SK-N-SH (cell line): ENCODE measurements at regions not wholly inside any gene's neighbourhood (a gene's known extent, or its start where the extent isn't known, plus 50 kb on each side); places are given as distances from the start of the nearest gene placed in this dataset.

Source experiments
- CTCF ChIA-PET: fragments of 300-600, 350-600 bp; formaldehyde crosslinking; extraction: SDS; loops from one replicate; lab custom pipeline; 2021; lab: Yijun Ruan, JAX
- POLR2A ChIA-PET: fragments of 350-600 bp; sonication (Branson Sonifier 250); formaldehyde crosslinking; extraction: SDS; loops from one replicate; lab custom pipeline; 2020; ENCODE audit warnings: antibody characterized with exemption, inconsistent platforms; lab: Yijun Ruan, JAX
- DNase-seq: peaks from one replicate; pipeline ENCODE4 v3.0.0; 2012
- H2AFZ ChIP-seq: fragments of 200-600 bp; sonication (generic); 2 replicates; pipeline ENCODE4 v1.8.1; 2016; ENCODE audit warnings: antibody characterized with exemption, mild to moderate bottlenecking, low read depth
- H3F3A ChIP-seq: fragments of 200-600 bp; sonication (generic); replicated peaks from 2 replicates; pipeline ENCODE3; 2016; ENCODE audit warnings: antibody characterized with exemption, mild to moderate bottlenecking; ENCODE audit not compliant: insufficient read depth
- H3K27ac ChIP-seq, 2 experiments: fragments of 200-500 bp in 1 of 2; fragments of 200-600 bp in 1 of 2; sonication (Bioruptor generic) in 1 of 2; sonication (generic), shearing (Covaris generic) in 1 of 2; 2 replicates each; pipeline versions ENCODE4 v1.5.1 to v1.6.1; 2014 to 2016; ENCODE audit warnings: low read depth in 2 of 2, inconsistent platforms in 1 of 2, low read length in 1 of 2, mild to moderate bottlenecking in 1 of 2, mixed read lengths in 1 of 2
- H3K27me3 ChIP-seq: fragments of 200-600 bp; sonication (generic), shearing (Covaris generic); 2 replicates; pipeline ENCODE4 v1.6.1; 2016; ENCODE audit warnings: mixed run types; ENCODE audit not compliant: insufficient read depth
- H3K36me3 ChIP-seq, 2 experiments: fragments of 200-500 bp in 1 of 2; fragments of 200-600 bp in 1 of 2; sonication (Bioruptor generic) in 1 of 2; sonication (generic) in 1 of 2; replicated peaks in 1 of 2; 2 replicates each; pipeline versions ENCODE3 to v1.5.1; 2014 to 2016; ENCODE audit warnings: low read length in 1 of 2, mild to moderate bottlenecking in 1 of 2; ENCODE audit not compliant: insufficient read depth in 2 of 2, control insufficient read depth in 1 of 2
- H3K4me1 ChIP-seq, 2 experiments: fragments of 200-500 bp in 1 of 2; fragments of 200-600 bp in 1 of 2; sonication (Bioruptor generic) in 1 of 2; sonication (generic), shearing (Covaris generic) in 1 of 2; 2 replicates each; pipeline versions ENCODE4 v1.5.1 to v1.6.1; 2014 to 2016; ENCODE audit warnings: low read depth in 1 of 2, low read length in 1 of 2, mixed run types in 1 of 2; ENCODE audit not compliant: insufficient read depth in 2 of 2, control insufficient read depth in 1 of 2
- H3K4me2 ChIP-seq: fragments of 200-600 bp; sonication (generic), shearing (Covaris generic); 2 replicates; pipeline ENCODE4 v1.6.1; 2017; ENCODE audit warnings: mixed run types
- H3K4me3 ChIP-seq, 2 experiments: fragments of 200-500 bp in 1 of 2; fragments of 200-600 bp in 1 of 2; sonication (Bioruptor generic) in 1 of 2; sonication (generic), shearing (Covaris generic) in 1 of 2; 2 replicates each; pipeline versions ENCODE4 v1.5.1 to v1.8.1; 2014 to 2016; ENCODE audit warnings: low read depth in 2 of 2, inconsistent platforms in 1 of 2, low read length in 1 of 2, mild to moderate bottlenecking in 1 of 2, mixed read lengths in 1 of 2, moderate library complexity in 1 of 2
- H3K79me2 ChIP-seq: fragments of 200-600 bp; sonication (generic); 2 replicates; pipeline ENCODE4 v1.8.1; 2017; ENCODE audit warnings: mild to moderate bottlenecking; ENCODE audit not compliant: insufficient read depth
- H3K9ac ChIP-seq: fragments of 200-600 bp; sonication (generic); 2 replicates; pipeline ENCODE4 v1.6.1; 2017; ENCODE audit warnings: mixed run types
- H3K9me2 ChIP-seq: fragments of 200-600 bp; sonication (generic); 2 replicates; pipeline ENCODE4 v1.6.1; 2017; ENCODE audit warnings: mixed run types
- H3K9me3 ChIP-seq: fragments of 200-600 bp; sonication (generic); 2 replicates; pipeline ENCODE4 v1.6.1; 2017; ENCODE audit warnings: mixed run types, mild to moderate bottlenecking, moderate library complexity
- H4K20me1 ChIP-seq: fragments of 200-600 bp; sonication (generic); 2 replicates; pipeline ENCODE4 v1.6.1; 2017; ENCODE audit warnings: mild to moderate bottlenecking, mixed run types; ENCODE audit not compliant: insufficient read depth
- CHD2 ChIP-seq: fragments of 150-350 bp; IDR thresholded peaks from 2 replicates; pipeline ENCODE4 v1.6.1; 2018; ENCODE audit warnings: low read length; ENCODE audit not compliant: partially characterized antibody
- ELF1 ChIP-seq: IDR thresholded peaks from 2 replicates; pipeline ENCODE4 v1.4.0; 2012
- GATA2 ChIP-seq: sonication (generic); formaldehyde crosslinking; IDR thresholded peaks from 2 replicates; pipeline ENCODE4 v1.5.0; 2020; ENCODE audit warnings: mild to moderate bottlenecking, missing genetic modification reagents
- JUND ChIP-seq: IDR thresholded peaks from 2 replicates; pipeline ENCODE4 v1.4.0; 2012
- MEF2A ChIP-seq: IDR thresholded peaks from 2 replicates; pipeline ENCODE4 v1.4.0; 2012; ENCODE audit warnings: low read depth, borderline replicate concordance
- NFIC ChIP-seq: IDR thresholded peaks from 2 replicates; pipeline ENCODE4 v1.4.0; 2012; ENCODE audit warnings: borderline replicate concordance
- POLR2AphosphoS5 ChIP-seq: IDR thresholded peaks from 2 replicates; pipeline ENCODE4 v1.6.1; 2012; ENCODE audit warnings: low read depth, low read length
- RCOR1 ChIP-seq: fragments of 150-350 bp; IDR thresholded peaks from 2 replicates; pipeline ENCODE4 v1.6.1; 2017; ENCODE audit warnings: antibody characterized with exemption, low read length
- RFX5 ChIP-seq: IDR thresholded peaks from 2 replicates; pipeline ENCODE4 v1.6.1; 2012; ENCODE audit warnings: mild to moderate bottlenecking, improper control_type of control experiment, low read length
- SIN3A ChIP-seq: IDR thresholded peaks from 2 replicates; pipeline ENCODE4 v1.6.1; 2012; ENCODE audit warnings: low read depth, mild to moderate bottlenecking, low read length, moderate library complexity, borderline replicate concordance
- SMC3 ChIP-seq: IDR thresholded peaks from 2 replicates; pipeline ENCODE4 v1.6.1; 2012; ENCODE audit warnings: low read depth, low read length, improper control_type of control experiment
- TAF1 ChIP-seq: IDR thresholded peaks from 2 replicates; pipeline ENCODE4 v1.6.1; 2012; ENCODE audit warnings: low read depth, mild to moderate bottlenecking, low read length, moderate library complexity, borderline replicate concordance
- TCF12 ChIP-seq: IDR thresholded peaks from 2 replicates; pipeline ENCODE4 v1.4.0; 2012
- WGBS: methylation state at CpG from one replicate; pipeline ENCODE4 v1.1.6; 2017; ENCODE audit warnings: low lambda C conversion rate; 5-methylcytosine and 5-hydroxymethylcytosine counted together
- TF ChIP-seq, protein P1 (sequence below): IDR thresholded peaks from 2 replicates; pipeline ENCODE4; 2012
- TF ChIP-seq, protein P2 (sequence below): IDR thresholded peaks from 2 replicates; pipeline ENCODE4 v1.4.0; 2012; ENCODE audit warnings: low read depth, borderline replicate concordance
- TF ChIP-seq, protein P3 (sequence below): fragments of 150-350 bp; IDR thresholded peaks from 2 replicates; pipeline ENCODE4 v1.6.1; 2016; ENCODE audit warnings: mild to moderate bottlenecking, low read depth, low read length

DNA sequence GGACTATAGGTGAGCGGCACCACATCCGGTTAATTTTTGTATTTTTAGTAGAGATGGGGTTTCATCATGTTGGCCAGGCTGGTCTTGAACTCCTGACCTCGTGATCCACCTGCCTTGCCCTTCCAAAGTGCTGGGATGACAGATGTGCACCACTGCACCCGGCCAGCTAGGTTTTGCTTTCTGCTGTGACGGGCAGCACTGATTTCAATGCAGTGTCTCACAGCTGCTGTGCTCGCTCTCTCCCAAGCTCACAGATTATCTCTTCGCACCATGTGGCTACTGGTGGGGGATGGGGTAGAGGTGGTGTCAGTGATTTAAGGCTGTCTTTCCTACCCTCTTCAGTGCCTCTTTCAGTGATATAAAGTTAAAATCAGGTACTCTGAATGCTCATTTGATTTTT, 909.1 kb downstream of the TRHDE start (continued):
- TF ChIP-seq NFIC = no peak

DNA sequence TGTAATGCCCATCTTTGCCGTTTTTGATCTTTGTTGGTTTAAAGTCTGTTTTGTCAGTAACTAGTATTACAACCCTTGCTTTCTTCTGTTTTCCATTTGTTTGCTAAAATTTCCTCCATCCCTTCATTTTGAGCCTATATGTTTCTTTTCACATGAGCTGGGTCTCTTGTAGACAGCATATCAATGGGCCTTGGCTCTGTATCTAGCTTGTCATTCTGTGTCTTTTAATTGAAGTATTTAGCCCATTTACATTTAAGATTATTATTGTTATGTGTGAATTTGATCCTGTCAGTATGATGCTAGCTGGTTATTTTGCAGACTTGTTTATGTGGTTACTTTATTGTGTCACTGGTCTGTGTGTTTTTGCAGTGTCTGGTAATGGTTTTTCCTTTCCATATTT, 913.2 kb downstream of the TRHDE start:
- Histone ChIP-seq H3K27me3 (no peaks in the 10 kb centered on the region), H4K20me1 (no peaks in the 10 kb centered on the region), H3K79me2 (no peaks in the 10 kb centered on the region), H3K36me3 (no peaks in the 10 kb centered on the region), H3K4me1 (no peaks in the 10 kb centered on the region), H3K9me2 (no peaks in the 10 kb centered on the region), H3K9ac (no peak overlapping the region), H2AFZ (no peak overlapping the region), H3K4me3 (no peak overlapping the region), H3K4me2 (no peak overlapping the region), H3F3A (no peaks in the 10 kb centered on the region), H3K27ac (no peak overlapping the region), H3K9me3 (peaks cover 3% of the 10 kb centered on the region; the same call in 1 of the 2 replicates)
- POLR2A ChIA-PET = no interaction called here
- whole genome bisulfite sequencing = 0% methylated on average over 1 of the region's 1 CpG
- CTCF ChIA-PET = no interaction called here
- no peak for DNase-seq
- TF ChIP-seq RCOR1 (no peak), MEF2A (no peak), TAF1 (no peak), ELF1 (no peak), CHD2 (no peak), GATA2 (CRISPR knock-in tag) (no peak), TCF12 (no peak), JUND (no peak), SMC3 (no peak), RFX5 (no peak), SIN3A (no peak), POLR2AphosphoS5 (no peak)
- TF ChIP-seq, protein P1, sequence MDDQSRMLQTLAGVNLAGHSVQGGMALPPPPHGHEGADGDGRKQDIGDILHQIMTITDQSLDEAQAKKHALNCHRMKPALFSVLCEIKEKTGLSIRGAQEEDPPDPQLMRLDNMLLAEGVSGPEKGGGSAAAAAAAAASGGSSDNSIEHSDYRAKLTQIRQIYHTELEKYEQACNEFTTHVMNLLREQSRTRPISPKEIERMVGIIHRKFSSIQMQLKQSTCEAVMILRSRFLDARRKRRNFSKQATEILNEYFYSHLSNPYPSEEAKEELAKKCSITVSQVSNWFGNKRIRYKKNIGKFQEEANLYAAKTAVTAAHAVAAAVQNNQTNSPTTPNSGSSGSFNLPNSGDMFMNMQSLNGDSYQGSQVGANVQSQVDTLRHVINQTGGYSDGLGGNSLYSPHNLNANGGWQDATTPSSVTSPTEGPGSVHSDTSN = no peak
- TF ChIP-seq, protein P2, sequence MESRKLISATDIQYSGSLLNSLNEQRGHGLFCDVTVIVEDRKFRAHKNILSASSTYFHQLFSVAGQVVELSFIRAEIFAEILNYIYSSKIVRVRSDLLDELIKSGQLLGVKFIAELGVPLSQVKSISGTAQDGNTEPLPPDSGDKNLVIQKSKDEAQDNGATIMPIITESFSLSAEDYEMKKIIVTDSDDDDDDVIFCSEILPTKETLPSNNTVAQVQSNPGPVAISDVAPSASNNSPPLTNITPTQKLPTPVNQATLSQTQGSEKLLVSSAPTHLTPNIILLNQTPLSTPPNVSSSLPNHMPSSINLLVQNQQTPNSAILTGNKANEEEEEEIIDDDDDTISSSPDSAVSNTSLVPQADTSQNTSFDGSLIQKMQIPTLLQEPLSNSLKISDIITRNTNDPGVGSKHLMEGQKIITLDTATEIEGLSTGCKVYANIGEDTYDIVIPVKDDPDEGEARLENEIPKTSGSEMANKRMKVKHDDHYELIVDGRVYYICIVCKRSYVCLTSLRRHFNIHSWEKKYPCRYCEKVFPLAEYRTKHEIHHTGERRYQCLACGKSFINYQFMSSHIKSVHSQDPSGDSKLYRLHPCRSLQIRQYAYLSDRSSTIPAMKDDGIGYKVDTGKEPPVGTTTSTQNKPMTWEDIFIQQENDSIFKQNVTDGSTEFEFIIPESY = no peak
- TF ChIP-seq, protein P3, sequence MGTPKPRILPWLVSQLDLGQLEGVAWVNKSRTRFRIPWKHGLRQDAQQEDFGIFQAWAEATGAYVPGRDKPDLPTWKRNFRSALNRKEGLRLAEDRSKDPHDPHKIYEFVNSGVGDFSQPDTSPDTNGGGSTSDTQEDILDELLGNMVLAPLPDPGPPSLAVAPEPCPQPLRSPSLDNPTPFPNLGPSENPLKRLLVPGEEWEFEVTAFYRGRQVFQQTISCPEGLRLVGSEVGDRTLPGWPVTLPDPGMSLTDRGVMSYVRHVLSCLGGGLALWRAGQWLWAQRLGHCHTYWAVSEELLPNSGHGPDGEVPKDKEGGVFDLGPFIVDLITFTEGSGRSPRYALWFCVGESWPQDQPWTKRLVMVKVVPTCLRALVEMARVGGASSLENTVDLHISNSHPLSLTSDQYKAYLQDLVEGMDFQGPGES = no peak
